Muscle layer of duodenum (tissue), 2 donors: ENCODE measurements at regions not wholly inside any gene's neighbourhood (a gene's known extent, or its start where the extent isn't known, plus 50 kb on each side); places are given as distances from the start of the nearest gene placed in this dataset.

Source experiments
- H3K27ac ChIP-seq: one replicate; pipeline ENCODE4 v1.7.0; 2013; ENCODE audit warnings: mild to moderate bottlenecking, low read length
- H3K27me3 ChIP-seq: one replicate; pipeline ENCODE4 v1.7.0; 2013; ENCODE audit warnings: low read depth, mild to moderate bottlenecking, control low read depth, low read length
- H3K36me3 ChIP-seq, 2 donors: one replicate each; pipeline ENCODE4 v1.7.0; 2013; ENCODE audit warnings: low read length in 2 of 2, control low read depth in 1 of 2, mild to moderate bottlenecking in 1 of 2; ENCODE audit not compliant: insufficient read depth in 2 of 2, control insufficient read depth in 1 of 2
- H3K4me1 ChIP-seq, 2 donors: one replicate each; pipeline ENCODE4 v1.7.0; 2013; ENCODE audit warnings: low read length in 2 of 2, mild to moderate bottlenecking in 2 of 2, control low read depth in 1 of 2, moderate library complexity in 1 of 2; ENCODE audit not compliant: insufficient read depth in 2 of 2, control insufficient read depth in 1 of 2
- H3K4me3 ChIP-seq, 2 donors: one replicate each; pipeline ENCODE4 v1.7.0; 2013; ENCODE audit warnings: low read length in 2 of 2, low read depth in 1 of 2, mild to moderate bottlenecking in 1 of 2
- H3K9me3 ChIP-seq, 2 donors: one replicate each; pipeline ENCODE4 v1.7.0; 2013; ENCODE audit warnings: low read length in 2 of 2, control low read depth in 1 of 2, mild to moderate bottlenecking in 1 of 2; ENCODE audit not compliant: control insufficient read depth in 1 of 2
- donor health status: healthy.

DNA sequence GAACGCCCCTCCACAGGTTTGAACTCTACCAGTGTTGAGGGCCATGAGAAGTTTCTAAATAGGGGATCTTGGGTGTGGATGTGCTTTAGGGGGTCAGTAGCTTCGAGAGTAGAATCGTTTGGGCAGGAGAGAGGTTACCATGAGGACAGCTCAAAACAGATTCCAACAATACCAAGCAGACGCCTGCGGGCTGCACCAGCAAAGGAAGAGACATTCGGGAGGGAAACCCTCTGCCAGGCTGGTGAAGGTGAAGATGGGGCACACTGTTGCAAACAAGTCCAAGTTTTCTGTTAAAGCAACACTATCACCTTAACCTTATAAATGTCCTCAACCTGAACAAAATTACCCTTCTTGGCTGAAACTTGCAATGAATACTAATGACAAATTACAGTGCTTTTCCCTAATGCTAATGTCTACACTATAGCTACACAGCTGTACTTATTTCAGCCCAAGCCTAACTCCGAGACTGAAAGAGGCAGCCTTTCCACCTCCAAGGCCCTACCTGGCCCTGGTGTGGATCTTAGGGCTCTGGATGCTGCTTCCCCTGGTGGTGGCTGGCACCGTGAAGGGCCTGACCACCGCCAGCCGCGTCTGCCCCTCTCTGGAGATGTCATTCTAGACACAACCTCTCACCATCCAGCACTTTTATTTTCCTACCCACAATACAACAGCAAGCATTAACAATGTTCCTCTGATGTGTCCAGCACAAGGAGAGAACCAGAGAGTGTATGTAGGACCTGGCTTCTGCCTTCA lies 80.1 kb downstream of the DLL1 start:
- Histone ChIP-seq H3K27ac (no peak overlapping the region), H3K4me3 (no peak overlapping the region), H3K27me3 (no peaks in the 10 kb centered on the region), H3K36me3 (no peaks in the 10 kb centered on the region), H3K9me3 (no peaks in the 10 kb centered on the region), H3K4me1 (no peaks in the 10 kb centered on the region)

DNA sequence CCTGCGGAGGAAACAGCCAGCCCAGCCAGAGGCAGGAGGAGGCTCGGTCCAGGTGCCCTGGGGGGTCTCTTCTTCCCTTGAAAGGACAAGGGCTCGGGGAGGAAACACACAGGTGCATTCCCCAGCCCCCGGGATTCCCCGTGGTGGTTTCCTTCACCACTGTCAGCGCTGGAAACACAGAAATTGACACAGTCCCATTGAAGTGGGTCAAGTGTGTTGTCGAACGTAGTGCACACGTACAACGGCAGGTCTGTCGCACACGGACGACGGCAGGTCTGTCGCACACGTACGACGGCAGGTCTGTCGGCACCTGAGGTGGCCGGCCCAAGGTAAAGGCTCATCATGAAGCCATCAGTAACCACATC lies 80.9 kb downstream of the DLL1 start:
- no peaks in the 10 kb centered on the region for H3K27me3 ChIP-seq
- no peaks in the 10 kb centered on the region for H3K4me1 ChIP-seq
- no peaks in the 10 kb centered on the region for H3K9me3 ChIP-seq
- no peaks in the 10 kb centered on the region for H3K36me3 ChIP-seq
- no peak overlapping the region for H3K27ac ChIP-seq
- H3K4me3 ChIP-seq: no peak overlapping the region

DNA sequence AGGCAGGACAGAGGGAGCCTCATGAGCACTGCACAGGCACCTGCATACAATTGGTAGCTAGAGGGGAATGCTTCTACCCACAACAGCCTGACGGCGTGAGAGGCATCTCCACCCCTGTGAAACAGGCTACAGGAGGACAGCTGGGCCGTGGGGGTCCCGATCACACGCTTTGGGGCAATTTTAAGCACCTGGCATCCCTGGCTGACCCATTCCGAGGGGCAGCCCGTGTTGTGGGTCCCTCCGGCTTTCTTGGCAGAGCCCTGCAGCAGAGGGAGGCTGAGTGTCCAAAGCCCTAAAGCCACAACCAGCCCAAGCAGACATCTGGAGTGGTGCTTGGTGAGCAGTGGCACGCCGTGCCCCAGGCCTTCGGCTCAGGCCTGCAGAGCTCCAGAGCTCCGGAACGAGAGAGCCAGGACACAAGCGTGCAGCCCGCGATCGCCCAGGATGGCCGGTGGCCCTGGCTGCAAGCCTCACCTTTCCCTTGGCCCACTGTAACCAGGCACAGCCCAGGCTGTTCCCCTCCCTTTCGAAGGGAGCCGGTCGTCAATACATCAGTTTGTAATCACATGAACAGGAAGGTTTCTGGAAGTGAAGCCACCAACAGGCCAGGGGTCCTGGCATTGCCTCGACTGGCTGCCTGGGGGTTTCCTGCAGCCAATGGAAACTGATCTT lies 81.4 kb downstream of the DLL1 start:
- Histone ChIP-seq H3K4me1 (no peaks in the 10 kb centered on the region), H3K27me3 (no peaks in the 10 kb centered on the region), H3K27ac (no peak overlapping the region), H3K4me3 (no peak overlapping the region), H3K9me3 (no peaks in the 10 kb centered on the region), H3K36me3 (no peaks in the 10 kb centered on the region)

DNA sequence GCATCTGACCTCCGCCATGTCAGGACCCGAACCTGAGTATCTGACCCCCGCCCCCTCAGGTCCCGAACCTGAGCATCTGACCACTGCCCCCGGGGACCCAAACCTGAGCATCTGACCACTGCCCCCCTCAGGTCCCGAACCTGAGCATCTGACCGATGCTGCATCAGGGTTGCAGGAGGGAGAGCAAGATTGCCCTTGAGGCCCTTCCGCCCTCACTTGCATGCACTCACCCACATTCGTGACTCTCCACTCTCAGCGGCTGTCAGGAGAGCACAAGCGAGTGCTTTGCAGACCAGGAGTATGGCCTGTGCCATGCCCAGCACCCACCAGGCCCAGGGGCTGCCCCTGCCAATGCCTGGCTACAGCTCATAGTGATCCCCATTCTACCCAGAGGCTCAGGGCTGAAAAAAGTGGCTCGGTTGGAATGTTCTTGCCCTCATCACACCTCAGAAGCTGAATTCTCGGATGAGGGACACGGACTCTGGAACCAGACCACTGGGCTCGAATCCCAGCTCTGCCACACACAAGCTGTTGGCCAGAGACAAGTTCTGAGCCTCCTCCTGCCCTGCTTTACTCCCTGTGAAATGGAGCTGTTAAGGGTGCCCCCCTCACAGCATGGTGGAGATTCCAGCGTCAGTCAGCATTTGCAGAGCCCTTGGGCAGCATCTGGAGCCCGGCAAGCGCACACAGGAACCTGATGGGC lies 82.1 kb downstream of the DLL1 start:
- H3K36me3 ChIP-seq: no peaks in the 10 kb centered on the region
- H3K27me3 ChIP-seq: no peaks in the 10 kb centered on the region
- H3K27ac ChIP-seq: no peak overlapping the region
- H3K4me3 ChIP-seq: no peak overlapping the region
- no peaks in the 10 kb centered on the region for H3K4me1 ChIP-seq
- no peaks in the 10 kb centered on the region for H3K9me3 ChIP-seq

DNA sequence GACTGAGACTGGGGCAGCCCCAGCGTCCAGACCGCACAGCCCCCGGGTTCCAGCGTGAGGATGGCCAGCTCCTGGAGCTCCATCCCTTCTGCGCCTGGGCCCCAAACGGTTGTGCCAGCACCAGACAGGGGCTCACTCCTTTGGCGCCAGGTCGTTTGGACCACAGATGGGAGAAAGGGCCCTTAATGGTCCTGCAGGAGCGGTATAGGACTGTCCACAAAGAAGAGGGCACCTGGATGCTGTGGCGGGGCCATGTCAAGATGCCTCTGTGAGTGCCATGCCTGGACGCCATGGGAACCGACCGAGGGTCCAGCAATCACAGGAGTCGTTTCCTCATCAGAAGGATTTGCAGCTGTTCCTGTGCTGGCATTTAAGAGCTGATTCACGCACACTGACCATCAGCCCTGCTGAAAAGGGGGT lies 82.7 kb downstream of the DLL1 start:
- no peak overlapping the region for H3K4me3 ChIP-seq
- no peaks in the 10 kb centered on the region for H3K36me3 ChIP-seq
- no peaks in the 10 kb centered on the region for H3K27me3 ChIP-seq
- no peaks in the 10 kb centered on the region for H3K4me1 ChIP-seq
- no peaks in the 10 kb centered on the region for H3K9me3 ChIP-seq
- H3K27ac ChIP-seq: no peak overlapping the region

DNA sequence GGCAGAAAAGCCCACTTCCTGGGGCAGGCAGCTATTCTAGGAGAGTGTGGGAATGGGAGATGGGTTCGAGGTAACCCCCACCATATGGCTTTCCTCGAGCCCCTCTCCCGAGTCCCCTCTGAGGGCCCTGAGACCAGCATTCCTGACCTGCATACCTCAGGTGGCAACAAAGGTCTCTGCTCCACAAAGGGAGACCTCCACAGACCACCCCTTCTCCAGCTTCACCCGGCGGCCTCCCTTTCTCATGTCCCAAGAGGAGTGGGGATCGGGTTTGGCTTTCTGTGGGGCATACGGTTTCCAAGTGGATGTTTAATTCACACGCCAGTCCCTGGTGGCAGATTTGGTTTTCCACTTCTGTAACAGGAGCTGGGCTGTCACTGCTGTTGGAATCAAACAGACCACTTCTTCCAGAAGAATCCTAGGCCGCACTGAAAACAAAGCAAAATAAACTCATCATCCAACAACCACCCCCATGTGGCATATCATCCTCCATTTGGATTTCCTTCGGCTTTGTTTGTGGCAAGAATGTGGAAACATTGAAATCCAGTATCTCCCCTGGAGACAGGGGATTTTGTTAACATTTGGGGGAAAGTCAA lies 83.2 kb downstream of the DLL1 start:
- Histone ChIP-seq H3K27me3 (no peaks in the 10 kb centered on the region), H3K27ac (no peak overlapping the region), H3K4me1 (no peaks in the 10 kb centered on the region), H3K4me3 (no peak overlapping the region), H3K9me3 (no peaks in the 10 kb centered on the region), H3K36me3 (no peaks in the 10 kb centered on the region)

DNA sequence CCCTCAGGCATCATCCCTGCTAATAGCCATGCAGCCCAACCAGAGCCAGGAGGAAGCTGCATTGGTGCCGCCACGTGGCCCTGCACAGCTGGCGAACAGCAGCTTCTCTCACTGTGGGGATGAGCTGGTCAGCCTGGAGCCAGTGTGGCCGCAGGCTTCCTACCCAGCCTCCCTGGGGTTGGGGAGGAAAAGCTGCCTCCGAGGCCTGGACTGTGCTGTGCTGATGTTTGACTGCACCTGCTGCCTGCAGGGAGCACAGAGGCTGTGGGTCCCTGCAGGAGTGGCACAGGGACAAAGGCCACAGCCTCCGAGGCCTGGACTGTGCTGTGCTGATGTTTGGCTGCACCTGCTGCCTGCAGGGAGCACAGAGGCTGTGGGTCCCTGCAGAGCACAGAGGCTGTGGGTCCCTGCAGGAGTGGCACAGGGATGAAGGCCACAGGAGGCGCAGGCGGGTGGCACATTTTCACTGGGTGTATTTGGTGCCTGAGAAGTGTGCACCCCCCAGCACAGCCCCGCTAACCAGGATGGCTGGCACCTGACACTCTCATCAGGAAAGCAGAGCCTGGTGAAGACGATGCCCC lies 83.9 kb downstream of the DLL1 start:
- Histone ChIP-seq H3K4me1 (no peaks in the 10 kb centered on the region), H3K9me3 (no peaks in the 10 kb centered on the region), H3K27ac (no peak overlapping the region), H3K36me3 (no peaks in the 10 kb centered on the region), H3K27me3 (no peaks in the 10 kb centered on the region), H3K4me3 (no peak overlapping the region)

DNA sequence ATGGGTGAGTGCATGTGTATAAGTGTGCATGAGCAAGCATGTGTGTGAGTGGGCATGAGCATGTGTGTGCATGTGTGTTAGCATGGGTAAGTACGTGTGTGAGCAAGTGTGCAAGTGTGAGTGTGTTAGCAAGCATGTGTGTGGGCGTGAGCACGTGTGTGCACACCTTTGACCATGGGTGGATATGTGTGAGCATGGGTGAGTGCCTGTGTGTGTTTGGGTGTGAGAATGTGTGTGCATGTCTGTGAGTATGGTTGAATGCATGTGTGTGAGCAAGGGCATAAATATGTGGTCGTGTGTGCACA lies 84.6 kb downstream of the DLL1 start:
- H3K36me3 ChIP-seq: no peaks in the 10 kb centered on the region
- no peak overlapping the region for H3K4me3 ChIP-seq
- H3K27me3 ChIP-seq: no peaks in the 10 kb centered on the region
- H3K9me3 ChIP-seq: no peaks in the 10 kb centered on the region
- no peaks in the 10 kb centered on the region for H3K4me1 ChIP-seq
- no peak overlapping the region for H3K27ac ChIP-seq

DNA sequence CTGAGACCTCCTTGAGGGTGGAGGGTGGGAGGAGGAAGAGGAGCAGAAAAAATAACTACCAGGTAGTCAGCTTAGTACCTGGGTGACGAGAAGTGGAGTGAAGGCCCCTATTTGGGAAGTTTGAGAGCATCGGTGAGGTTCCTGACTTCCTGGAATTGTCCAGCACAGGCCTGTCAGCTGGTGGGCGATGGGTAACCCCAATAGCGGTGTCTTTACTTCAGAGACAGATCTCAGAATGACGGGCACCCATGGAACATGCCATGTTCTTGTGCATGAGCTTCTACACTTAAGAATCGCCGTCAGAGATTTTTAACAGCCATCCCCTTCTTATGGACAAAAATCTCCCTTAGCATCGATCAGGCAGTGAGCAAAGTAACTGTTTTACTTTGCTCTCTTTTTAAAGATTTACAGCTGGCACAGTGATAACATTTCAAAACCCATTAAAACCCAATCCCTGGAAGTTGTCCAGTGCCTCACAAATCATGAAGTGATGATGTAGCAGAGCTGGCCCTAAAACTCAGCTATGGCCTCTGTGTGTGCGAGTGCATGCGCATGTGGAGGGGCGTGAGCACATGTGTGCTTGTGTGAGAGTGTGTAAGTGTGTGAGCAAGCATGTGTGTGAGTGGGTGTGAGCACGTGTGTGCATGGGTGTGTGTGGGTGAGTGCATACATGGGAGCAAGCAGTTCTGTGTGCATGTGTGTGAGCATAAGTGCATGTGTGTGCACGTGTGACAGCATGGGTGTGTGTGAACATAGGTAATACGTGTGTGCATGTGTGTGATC lies 85.2 kb downstream of the DLL1 start:
- Histone ChIP-seq H3K27me3 (no peaks in the 10 kb centered on the region), H3K27ac (no peak overlapping the region), H3K36me3 (no peaks in the 10 kb centered on the region), H3K4me3 (no peak overlapping the region), H3K9me3 (no peaks in the 10 kb centered on the region), H3K4me1 (no peaks in the 10 kb centered on the region)

DNA sequence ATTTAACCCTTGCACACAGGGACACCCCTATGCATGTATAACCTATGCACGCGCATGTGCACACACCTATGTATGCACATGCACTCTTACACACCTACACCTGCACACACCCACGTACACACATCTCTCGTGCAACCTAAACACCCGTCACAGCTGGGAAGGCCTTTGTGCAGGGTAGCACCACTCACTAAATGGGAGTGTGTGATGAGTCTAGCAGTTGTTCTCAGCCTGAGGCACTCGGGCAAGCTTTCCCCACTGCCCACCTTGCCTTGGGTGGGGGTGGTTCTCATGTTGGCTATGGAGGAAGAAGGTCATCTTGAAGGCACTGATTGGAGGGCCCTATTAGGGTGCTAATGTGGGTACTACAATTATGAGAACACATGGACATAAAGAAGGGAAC lies 85.8 kb downstream of the DLL1 start:
- no peak overlapping the region for H3K4me3 ChIP-seq
- H3K36me3 ChIP-seq: no peaks in the 10 kb centered on the region
- H3K27ac ChIP-seq: no peak overlapping the region
- no peaks in the 10 kb centered on the region for H3K27me3 ChIP-seq
- H3K9me3 ChIP-seq: no peaks in the 10 kb centered on the region
- H3K4me1 ChIP-seq: no peaks in the 10 kb centered on the region

DNA sequence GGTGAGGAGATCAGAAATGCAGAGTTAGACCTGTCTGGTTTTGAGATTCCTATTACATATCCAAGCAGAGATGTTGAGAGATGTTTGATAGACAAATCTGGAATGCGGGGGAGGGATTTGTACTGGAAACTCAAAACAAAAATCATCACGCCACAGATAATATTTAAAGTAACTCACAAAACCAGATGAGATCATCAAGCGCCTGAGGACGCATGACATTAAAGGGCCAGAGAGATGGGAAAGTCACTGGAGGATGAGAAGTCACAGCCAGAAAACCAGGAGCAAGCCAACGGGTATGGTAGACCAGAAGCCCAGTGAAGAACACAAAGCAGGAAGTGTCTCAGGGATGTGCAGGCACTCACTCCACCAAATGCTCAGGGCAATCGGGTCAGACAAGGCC lies 87.7 kb downstream of the DLL1 start:
- Histone ChIP-seq H3K4me3 (no peak overlapping the region), H3K4me1 (peaks cover 0 to 4% of the 10 kb centered on the region in 2 donors), H3K27me3 (no peaks in the 10 kb centered on the region), H3K9me3 (no peaks in the 10 kb centered on the region), H3K36me3 (no peaks in the 10 kb centered on the region), H3K27ac (no peak overlapping the region)
